Naive thymus-derived CD8-positive, alpha-beta T cell (primary cell): ENCODE measurements at regions not wholly inside any gene's neighbourhood (a gene's known extent, or its start where the extent isn't known, plus 50 kb on each side); places are given as distances from the start of the nearest gene placed in this dataset.
"Not testable (repeated sequence)": the region's sequence is repeated elsewhere in the genome, so short reads cannot be mapped to it uniquely, and the experiment has no call there.

ENCODE experiments used
- ATAC-seq, 2 donors: fragments of 150-1000 bp; cut with Tn5 transposase in 1 of 2; sonication (Bioruptor Pico), chemical (Tn5 transposase) in 1 of 2; 1 replicate in 1 of 2; 2 replicates in 1 of 2; pipeline ENCODE4 v1.10.0; 2021; ENCODE audit warnings: mild to moderate bottlenecking in 2 of 2, moderate library complexity in 2 of 2
- POLR2A ChIA-PET: fragments of 350-600 bp; sonication (Branson Sonifier 250); formaldehyde crosslinking; loops from one replicate; lab custom pipeline; 2021; ENCODE audit warnings: antibody characterized with exemption; lab: Charles Lee
- DNase-seq, 10 donors: peaks; one replicate each; pipeline versions ENCODE4 v3.0.0 to v3.0.0-alpha.2; 2020 to 2022
- H3K27ac Mint-ChIP-seq, 10 donors: one replicate each; pipeline ENCODE4 v1.8.0; 2020 to 2022; ENCODE audit warnings: mild to moderate bottlenecking in 10 of 10, mixed read lengths in 10 of 10, moderate library complexity in 4 of 10, inconsistent platforms in 1 of 10
- H3K27me3 Mint-ChIP-seq, 5 donors: one replicate each; pipeline ENCODE4 v1.8.0; 2021 to 2022; ENCODE audit warnings: mixed read lengths in 5 of 5
- H3K36me3 Mint-ChIP-seq, 3 donors: one replicate each; pipeline ENCODE4 v1.8.0; 2020 to 2022; ENCODE audit warnings: mixed read lengths in 3 of 3, mild to moderate bottlenecking in 2 of 3, inconsistent platforms in 1 of 3
- H3K4me1 Mint-ChIP-seq, 4 donors: one replicate each; pipeline ENCODE4 v1.8.0; 2021 to 2022; ENCODE audit warnings: mixed read lengths in 4 of 4
- H3K4me3 Mint-ChIP-seq, 10 donors: one replicate each; pipeline ENCODE4 v1.8.0; 2020 to 2022; ENCODE audit warnings: mild to moderate bottlenecking in 10 of 10, mixed read lengths in 10 of 10, moderate library complexity in 6 of 10, inconsistent platforms in 1 of 10
- H3K9me3 Mint-ChIP-seq, 9 donors: one replicate each; pipeline ENCODE4 v1.8.0; 2020 to 2022; ENCODE audit warnings: mixed read lengths in 9 of 9, mild to moderate bottlenecking in 3 of 9, inconsistent platforms in 1 of 9, moderate library complexity in 1 of 9

- no peak for DNase-seq
- ATAC-seq, result no peak
- Mint-ChIP-seq H3K36me3 (no peaks in the 10 kb centered on the region), H3K4me3 (no peak overlapping the region), H3K4me1 (no peaks in the 10 kb centered on the region), H3K9me3 (peaks cover 0 to 25% (median 5%) of the 10 kb centered on the region in 9 donors), H3K27ac (no peak overlapping the region), H3K27me3 (no peaks in the 10 kb centered on the region)
- POLR2A ChIA-PET, result no interaction called here
These were observed 209.8 kb downstream of the CCER1 start for GRCh38 chr12:90745211-90745610.

DNA sequence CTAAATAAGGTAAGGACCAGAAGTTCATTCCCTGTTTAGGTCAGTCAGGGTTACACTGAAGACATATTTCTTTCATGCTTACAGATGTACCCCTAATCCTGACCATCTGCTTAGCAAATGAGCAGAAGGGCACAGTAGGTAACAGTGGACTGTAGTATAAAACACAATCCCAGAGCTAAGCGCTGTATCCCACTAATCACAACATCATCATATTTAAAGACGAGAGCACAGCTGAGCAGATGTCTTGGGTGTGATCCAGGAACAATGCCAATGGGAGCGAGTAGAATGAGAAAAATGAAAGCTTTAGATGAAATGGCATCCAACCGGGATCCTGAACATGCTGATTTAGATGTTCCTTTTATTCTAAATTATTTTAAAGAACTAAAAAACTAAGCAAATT lies 213.4 kb downstream of the CCER1 start:
- Mint-ChIP-seq H3K4me3 (no peak overlapping the region), H3K27me3 (no peaks in the 10 kb centered on the region), H3K36me3 (no peaks in the 10 kb centered on the region), H3K27ac (no peak overlapping the region), H3K4me1 (no peaks in the 10 kb centered on the region), H3K9me3 (peaks cover 0 to 11% (median 0%) of the 10 kb centered on the region in 9 donors)
- POLR2A ChIA-PET, result no interaction called here
- DNase-seq (no peak), ATAC-seq (no peak)

- H3K9me3 Mint-ChIP-seq, result peaks cover 0 to 8% (median 0%) of the 10 kb centered on the region in 9 donors
- H3K4me1 Mint-ChIP-seq, result no peaks in the 10 kb centered on the region
- H3K27me3 Mint-ChIP-seq, result peaks cover 0 to 4% (median 0%) of the 10 kb centered on the region in 5 donors
- no peaks in the 10 kb centered on the region for H3K36me3 Mint-ChIP-seq
- DNase-seq, result no peak
- H3K27ac Mint-ChIP-seq, result no peak overlapping the region
- POLR2A ChIA-PET, result no interaction called here
- ATAC-seq, result no peak
- H3K4me3 Mint-ChIP-seq, result no peak overlapping the region
These were observed 225.2 kb downstream of the CCER1 start for GRCh38 chr12:90729736-90730135.

GRCh38 chr12:90712671-90713070 lies 242.3 kb downstream of the CCER1 start:
- POLR2A ChIA-PET, result no interaction called here
- H3K36me3 Mint-ChIP-seq, result no peaks in the 10 kb centered on the region

GRCh38 chr12:90710711-90711110 lies 244.3 kb downstream of the CCER1 start:
- Mint-ChIP-seq H3K4me3 (no peak overlapping the region), H3K4me1 (no peaks in the 10 kb centered on the region), H3K27ac (no peak overlapping the region), H3K27me3 (peaks cover 0 to 4% (median 0%) of the 10 kb centered on the region in 5 donors), H3K36me3 (no peaks in the 10 kb centered on the region), H3K9me3 (no peaks in the 10 kb centered on the region)
- POLR2A ChIA-PET, result no interaction called here
- no peak for DNase-seq
- no peak for ATAC-seq

More at GRCh38 chr12:90712671-90713070, 242.3 kb downstream of the CCER1 start:
- Mint-ChIP-seq H3K27me3 (peaks cover 0 to 4% (median 0%) of the 10 kb centered on the region in 5 donors), H3K4me1 (no peaks in the 10 kb centered on the region), H3K27ac (no peak overlapping the region), H3K9me3 (no peaks in the 10 kb centered on the region), H3K4me3 (no peak overlapping the region)
- no peak for ATAC-seq
- no peak for DNase-seq

DNA sequence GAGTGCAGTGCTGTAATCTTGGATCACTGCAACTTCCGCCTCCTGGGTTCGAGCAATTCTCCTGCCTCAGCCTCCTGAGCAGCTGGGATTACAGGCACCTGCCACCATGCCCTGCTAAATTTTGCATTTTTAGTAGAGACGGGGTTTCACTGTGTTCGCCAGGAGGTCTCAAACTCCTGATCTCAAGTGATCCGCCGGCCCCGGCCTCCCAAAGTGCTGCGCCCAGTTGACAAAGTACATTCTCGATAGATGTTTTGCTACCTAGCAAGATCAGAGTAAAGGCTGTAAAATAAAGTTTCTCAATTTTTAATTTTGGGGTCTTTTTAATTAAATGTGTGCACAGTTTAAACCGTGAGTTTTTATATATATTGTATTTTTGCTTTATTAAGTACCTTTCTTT lies 248.9 kb downstream of the CCER1 start:
- POLR2A ChIA-PET, result no interaction called here
- no peak for ATAC-seq
- Mint-ChIP-seq H3K36me3 (no peaks in the 10 kb centered on the region), H3K27me3 (peaks cover 0 to 2% (median 0%) of the 10 kb centered on the region in 5 donors), H3K4me1 (no peaks in the 10 kb centered on the region), H3K9me3 (no peaks in the 10 kb centered on the region), H3K4me3 (no peak overlapping the region), H3K27ac (no peak overlapping the region)
- no peak for DNase-seq

DNA sequence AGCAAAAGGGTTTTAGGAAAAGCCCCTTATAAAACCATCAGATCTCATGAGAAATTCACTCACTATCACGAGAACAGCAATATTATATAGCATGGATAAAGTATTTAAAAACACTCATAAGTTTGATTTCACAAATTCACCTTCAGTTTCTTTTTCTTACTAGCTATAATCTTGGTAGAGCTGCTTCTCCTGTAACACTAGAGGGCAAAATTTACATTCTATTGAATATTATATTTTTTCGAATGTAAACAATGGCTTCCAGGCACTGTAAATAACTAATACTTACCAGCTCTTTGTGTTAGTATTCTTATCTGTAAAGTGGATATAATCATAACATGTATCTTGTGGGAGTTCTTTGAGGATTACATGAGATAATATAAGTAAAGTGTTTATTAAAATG lies 259.6 kb downstream of the CCER1 start:
- Mint-ChIP-seq H3K27ac (no peak overlapping the region), H3K27me3 (no peaks in the 10 kb centered on the region)

GRCh38 chr12:90690120-90690519 lies 264.9 kb downstream of the CCER1 start:
- H3K4me1 Mint-ChIP-seq, result no peaks in the 10 kb centered on the region
- POLR2A ChIA-PET, result no interaction called here
- no peak overlapping the region for H3K27ac Mint-ChIP-seq
- ATAC-seq (no peak), DNase-seq (no peak)
- no peak overlapping the region for H3K4me3 Mint-ChIP-seq
- H3K36me3 Mint-ChIP-seq, result no peaks in the 10 kb centered on the region
- H3K27me3 Mint-ChIP-seq, result no peaks in the 10 kb centered on the region
- H3K9me3 Mint-ChIP-seq, result peaks cover 0 to 6% (median 0%) of the 10 kb centered on the region in 9 donors

More for the DNA sequence above, 259.6 kb downstream of the CCER1 start:
- Mint-ChIP-seq H3K4me1 (no peaks in the 10 kb centered on the region), H3K9me3 (no peaks in the 10 kb centered on the region), H3K36me3 (no peaks in the 10 kb centered on the region), H3K4me3 (no peak overlapping the region)
- no peak for ATAC-seq
- POLR2A ChIA-PET, result no interaction called here
- DNase-seq, result no peak

DNA sequence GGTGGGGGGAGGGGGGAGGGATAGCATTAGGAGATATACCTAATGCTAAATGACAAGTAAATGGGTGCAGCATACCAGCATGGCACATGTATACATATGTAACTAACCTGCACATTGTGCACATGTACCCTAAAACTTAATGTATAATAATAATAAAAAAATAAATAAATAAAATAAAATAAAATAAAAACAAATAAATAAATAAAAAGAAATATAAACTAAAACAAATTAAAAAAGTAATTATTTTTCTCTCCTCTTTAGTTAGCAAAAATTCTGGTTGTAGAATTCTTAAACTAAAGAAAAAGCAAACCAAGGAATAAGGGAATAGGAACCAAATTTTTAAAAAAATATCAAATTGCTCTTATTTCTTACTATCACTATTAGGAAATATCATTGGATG lies 267.3 kb downstream of the CCER1 start:
- ATAC-seq, POLR2A ChIA-PET, H3K27ac Mint-ChIP-seq, H3K4me1 Mint-ChIP-seq, DNase-seq, H3K36me3 Mint-ChIP-seq, H3K9me3 Mint-ChIP-seq, H3K27me3 Mint-ChIP-seq, H3K4me3 Mint-ChIP-seq: not testable (repeated sequence)

DNA sequence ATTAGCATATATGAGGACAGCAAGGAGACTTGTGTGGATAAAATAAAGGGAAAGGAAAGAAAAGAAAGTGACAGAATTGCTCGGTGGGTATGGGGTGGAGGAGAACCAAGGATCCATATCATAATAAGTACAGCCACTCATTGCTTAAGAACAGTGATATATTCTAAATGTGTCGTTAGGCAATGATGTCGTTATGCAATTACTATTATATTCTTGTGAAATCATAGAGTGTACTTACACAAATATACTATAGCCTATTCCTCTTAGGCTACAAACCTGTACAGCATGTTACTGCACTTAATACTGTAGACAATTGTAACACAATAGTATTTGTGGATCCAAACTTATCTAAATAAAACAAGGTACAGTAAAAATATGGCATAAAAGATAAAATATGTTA lies 271.1 kb downstream of the CCER1 start:
- Mint-ChIP-seq H3K27me3 (peaks cover 0 to 4% (median 0%) of the 10 kb centered on the region in 5 donors), H3K9me3 (peaks cover 0 to 7% (median 0%) of the 10 kb centered on the region in 9 donors), H3K4me1 (no peaks in the 10 kb centered on the region), H3K27ac (no peak overlapping the region), H3K4me3 (no peak overlapping the region), H3K36me3 (no peaks in the 10 kb centered on the region)
- POLR2A ChIA-PET, result no interaction called here
- no peak for ATAC-seq
- DNase-seq, result no peak

GRCh38 chr12:90682398-90682797 lies 272.6 kb downstream of the CCER1 start:
- DNase-seq (no peak), ATAC-seq (no peak)
- no peaks in the 10 kb centered on the region for H3K36me3 Mint-ChIP-seq
- H3K4me1 Mint-ChIP-seq, result no peaks in the 10 kb centered on the region
- POLR2A ChIA-PET, result no interaction called here
- no peak overlapping the region for H3K27ac Mint-ChIP-seq
- peaks cover 0 to 4% (median 0%) of the 10 kb centered on the region in 5 donors for H3K27me3 Mint-ChIP-seq
- no peak overlapping the region for H3K4me3 Mint-ChIP-seq
- H3K9me3 Mint-ChIP-seq, result peaks cover 0 to 7% (median 0%) of the 10 kb centered on the region in 9 donors

DNA sequence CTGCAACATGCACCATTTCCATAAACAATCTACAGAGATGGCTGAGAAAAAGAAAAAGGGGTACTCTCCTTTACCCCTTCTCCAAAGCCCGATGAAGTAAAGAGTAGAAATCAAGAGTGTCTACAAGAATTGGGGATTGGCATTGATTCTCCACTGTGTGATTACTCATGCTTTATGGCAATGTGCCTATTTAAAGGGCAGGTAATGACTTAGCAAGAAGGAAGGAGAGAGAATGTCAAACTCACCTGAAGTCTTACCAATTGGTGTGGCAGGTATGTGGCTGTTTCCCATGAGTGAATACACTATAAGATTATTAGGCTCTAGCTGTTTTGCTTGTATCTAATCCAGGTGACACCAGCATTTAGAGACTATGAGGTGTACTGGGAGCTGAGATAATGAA lies 275.3 kb downstream of the CCER1 start:
- no peak for ATAC-seq
- POLR2A ChIA-PET, result no interaction called here
- Mint-ChIP-seq H3K9me3 (no peaks in the 10 kb centered on the region), H3K4me3 (no peak overlapping the region), H3K4me1 (no peaks in the 10 kb centered on the region), H3K36me3 (no peaks in the 10 kb centered on the region), H3K27ac (no peak overlapping the region), H3K27me3 (peaks cover 0 to 4% (median 0%) of the 10 kb centered on the region in 5 donors)
- DNase-seq, result no peak

GRCh38 chr12:90677552-90677951 lies 277.4 kb downstream of the CCER1 start:
- DNase-seq (no peak), ATAC-seq (no peak)
- H3K4me1 Mint-ChIP-seq, result no peaks in the 10 kb centered on the region
- peaks cover 0 to 9% (median 0%) of the 10 kb centered on the region in 9 donors for H3K9me3 Mint-ChIP-seq
- no peak overlapping the region for H3K27ac Mint-ChIP-seq
- no peak overlapping the region for H3K4me3 Mint-ChIP-seq
- H3K27me3 Mint-ChIP-seq, result peaks cover 0 to 2% (median 0%) of the 10 kb centered on the region in 5 donors
- H3K36me3 Mint-ChIP-seq, result no peaks in the 10 kb centered on the region
- POLR2A ChIA-PET, result no interaction called here

GRCh38 chr12:90677055-90677454 lies 277.9 kb downstream of the CCER1 start:
- Mint-ChIP-seq H3K4me3 (no peak overlapping the region), H3K9me3 (peaks cover 0 to 9% (median 0%) of the 10 kb centered on the region in 9 donors), H3K36me3 (no peaks in the 10 kb centered on the region), H3K4me1 (no peaks in the 10 kb centered on the region), H3K27ac (no peak overlapping the region), H3K27me3 (peaks cover 0 to 2% (median 0%) of the 10 kb centered on the region in 5 donors)
- POLR2A ChIA-PET, result no interaction called here
- DNase-seq (no peak), ATAC-seq (no peak)
